ENCODE measurements at regions not wholly inside any gene's neighbourhood (a gene's known extent, or its start where the extent isn't known, plus 50 kb on each side); places are given as distances from the start of the nearest gene placed in this dataset.

DNA sequence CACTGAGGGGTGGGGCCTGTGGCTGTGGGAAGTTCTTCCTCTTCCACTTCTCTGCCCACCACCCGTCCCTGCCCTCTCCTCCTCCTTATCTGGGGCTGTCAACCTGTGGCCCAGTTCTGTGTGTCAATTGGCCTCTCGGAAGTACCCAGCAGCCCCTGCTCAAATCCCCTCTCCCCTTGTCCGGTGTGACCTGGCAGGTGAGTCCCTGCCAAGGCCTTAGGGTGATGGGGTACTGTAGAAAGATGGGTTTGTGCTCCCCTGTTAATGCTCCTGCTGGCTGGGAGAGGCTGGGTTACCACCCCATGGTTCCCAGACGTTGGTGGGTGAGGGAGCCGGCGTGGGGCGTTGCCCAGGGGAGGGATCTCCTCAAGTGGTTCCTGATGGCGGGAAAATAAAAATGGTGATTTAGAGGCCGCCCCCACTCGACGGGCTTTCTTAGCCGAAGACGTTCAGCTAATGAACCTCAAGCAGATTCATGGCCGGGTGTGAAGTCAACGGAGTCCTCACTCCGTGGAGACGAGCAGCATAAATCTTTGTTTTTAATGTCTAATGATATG is 141.2 kb downstream of the URI1 start:
- TF ChIP-seq, protein P1, sequence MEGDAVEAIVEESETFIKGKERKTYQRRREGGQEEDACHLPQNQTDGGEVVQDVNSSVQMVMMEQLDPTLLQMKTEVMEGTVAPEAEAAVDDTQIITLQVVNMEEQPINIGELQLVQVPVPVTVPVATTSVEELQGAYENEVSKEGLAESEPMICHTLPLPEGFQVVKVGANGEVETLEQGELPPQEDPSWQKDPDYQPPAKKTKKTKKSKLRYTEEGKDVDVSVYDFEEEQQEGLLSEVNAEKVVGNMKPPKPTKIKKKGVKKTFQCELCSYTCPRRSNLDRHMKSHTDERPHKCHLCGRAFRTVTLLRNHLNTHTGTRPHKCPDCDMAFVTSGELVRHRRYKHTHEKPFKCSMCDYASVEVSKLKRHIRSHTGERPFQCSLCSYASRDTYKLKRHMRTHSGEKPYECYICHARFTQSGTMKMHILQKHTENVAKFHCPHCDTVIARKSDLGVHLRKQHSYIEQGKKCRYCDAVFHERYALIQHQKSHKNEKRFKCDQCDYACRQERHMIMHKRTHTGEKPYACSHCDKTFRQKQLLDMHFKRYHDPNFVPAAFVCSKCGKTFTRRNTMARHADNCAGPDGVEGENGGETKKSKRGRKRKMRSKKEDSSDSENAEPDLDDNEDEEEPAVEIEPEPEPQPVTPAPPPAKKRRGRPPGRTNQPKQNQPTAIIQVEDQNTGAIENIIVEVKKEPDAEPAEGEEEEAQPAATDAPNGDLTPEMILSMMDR (IDR thresholded peaks at IDR 0.05), result no peak
- TF ChIP-seq POLR2A (IDR thresholded peaks at IDR 0.05) (no peak), EP300 (IDR thresholded peaks at IDR 0.05) (no peak)
